ENCODE measurements at regions not wholly inside any gene's neighbourhood (a gene's known extent, or its start where the extent isn't known, plus 50 kb on each side); places are given as distances from the start of the nearest gene placed in this dataset.

- no peak overlapping the region for H3K4me3 ChIP-seq
- H3K27me3 ChIP-seq (ENCODE audit: insufficient read depth in 3 of 3, low read length in 2 of 3) = no peaks in the 10 kb centered on the region
- intact Hi-C loops (cut with DNase I) = no loop called here
- no peak for DNase-seq
- no peak for TF ChIP-seq CTCF (IDR thresholded peaks at IDR 0.05)
- H3K9me3 ChIP-seq = peaks cover 3% of the 10 kb centered on the region
- H3K27ac ChIP-seq = no peak overlapping the region
- 46 to 56% (median 47%) methylated on average over 3 of the region's 3 CpGs for WGBS, 3 donors
- H3K36me3 ChIP-seq (ENCODE audit: insufficient read depth in 1 of 2, low read depth in 1 of 2) = no peaks in the 10 kb centered on the region
- no peak for ATAC-seq
- no peaks in the 10 kb centered on the region for H3K4me1 ChIP-seq
These were observed 449.5 kb upstream of the HS3ST1 start for GRCh38 chr4:11878241-11878640.

GRCh38 chr4:11876104-11876503 is 447.4 kb upstream of the HS3ST1 start:
- H3K4me3 ChIP-seq = no peak overlapping the region
- H3K9me3 ChIP-seq = peaks cover 3% of the 10 kb centered on the region
- no peaks in the 10 kb centered on the region for H3K36me3 ChIP-seq (ENCODE audit: insufficient read depth in 1 of 2, low read depth in 1 of 2)
- no peak overlapping the region for H3K27ac ChIP-seq
- DNase-seq (no peak), ATAC-seq (no peak)
- TF ChIP-seq CTCF (IDR thresholded peaks at IDR 0.05) = no peak
- H3K4me1 ChIP-seq = no peaks in the 10 kb centered on the region
- H3K27me3 ChIP-seq (ENCODE audit: insufficient read depth in 3 of 3, low read length in 2 of 3) = no peaks in the 10 kb centered on the region
- intact Hi-C loops (cut with DNase I) = no loop called here

GRCh38 chr4:11869191-11869870 is 440.6 kb upstream of the HS3ST1 start:
- TF ChIP-seq CTCF (IDR thresholded peaks at IDR 0.05) = no peak
- WGBS, 3 donors = 64 to 68% (median 66%) methylated on average over 6 of the region's 6 CpGs
- H3K4me3 ChIP-seq = no peak overlapping the region
- no peak for DNase-seq
- no peak overlapping the region for H3K27ac ChIP-seq
- no peaks in the 10 kb centered on the region for H3K4me1 ChIP-seq
- no peak for ATAC-seq
- H3K36me3 ChIP-seq (ENCODE audit: insufficient read depth in 1 of 2, low read depth in 1 of 2) = no peaks in the 10 kb centered on the region
- intact Hi-C loops (cut with DNase I) = no loop called here
- no peaks in the 10 kb centered on the region for H3K9me3 ChIP-seq
- no peaks in the 10 kb centered on the region for H3K27me3 ChIP-seq (ENCODE audit: insufficient read depth in 3 of 3, low read length in 2 of 3)

- DNase-seq (no peak), ATAC-seq (no peak)
- Histone ChIP-seq H3K27ac (no peak overlapping the region), H3K4me3 (no peak overlapping the region), H3K27me3 (ENCODE audit: insufficient read depth in 3 of 3, low read length in 2 of 3) (peaks cover 0 to 1% (median 0%) of the 10 kb centered on the region in 3 donors), H3K36me3 (ENCODE audit: insufficient read depth in 1 of 2, low read depth in 1 of 2) (no peaks in the 10 kb centered on the region), H3K4me1 (no peaks in the 10 kb centered on the region), H3K9me3 (no peaks in the 10 kb centered on the region)
- no peak for TF ChIP-seq CTCF (IDR thresholded peaks at IDR 0.05)
- intact Hi-C loops (cut with DNase I) = no loop called here
- 38 to 47% (median 45%) methylated on average over 1 of the region's 1 CpG for WGBS, 3 donors
These were observed 437.7 kb upstream of the HS3ST1 start for GRCh38 chr4:11866391-11866790.

GRCh38 chr4:11860996-11861395 is 432.3 kb upstream of the HS3ST1 start:
- H3K4me1 ChIP-seq = no peaks in the 10 kb centered on the region
- 64 to 76% (median 75%) methylated on average over 1 of the region's 1 CpG for WGBS, 3 donors
- intact Hi-C loops (cut with DNase I) = no loop called here
- peaks cover 0 to 1% (median 0%) of the 10 kb centered on the region in 3 donors for H3K27me3 ChIP-seq (ENCODE audit: insufficient read depth in 3 of 3, low read length in 2 of 3)
- no peaks in the 10 kb centered on the region for H3K9me3 ChIP-seq
- ATAC-seq = no peak
- no peaks in the 10 kb centered on the region for H3K36me3 ChIP-seq (ENCODE audit: insufficient read depth in 1 of 2, low read depth in 1 of 2)
- H3K27ac ChIP-seq = no peak overlapping the region
- TF ChIP-seq CTCF (IDR thresholded peaks at IDR 0.05) = no peak
- no peak overlapping the region for H3K4me3 ChIP-seq
- DNase-seq = no peak
